Pancreas (tissue), 10 donors: ENCODE measurements at regions not wholly inside any gene's neighbourhood (a gene's known extent, or its start where the extent isn't known, plus 50 kb on each side); places are given as distances from the start of the nearest gene placed in this dataset.

Experiments used
- ATAC-seq, 4 donors: fragments of 200-7000 bp; cut with Tn5 transposase; one replicate each; pipeline versions ENCODE4 v1.8.0 to v1.9.1; 2020; ENCODE audit warnings: mild to moderate bottlenecking in 4 of 4, moderate library complexity in 4 of 4
- DNase-seq, 6 donors: peaks; one replicate each; pipeline ENCODE4 v3.0.0-alpha.2; 2020
- FAIRE-seq: peaks from 2 replicates; lab custom pipeline; 2012; peaks lifted over from hg19 to GRCh38; lab: Jason Lieb, UNC
- H3K27ac ChIP-seq, 4 donors: fragments of 200-600 bp; sonication (generic); 1 replicate in 3 of 4; 2 replicates in 1 of 4; pipeline versions ENCODE4 v1.5.0 to v1.8.0; 2020
- H3K27me3 ChIP-seq, 4 donors: fragments of 200-600 bp; one replicate each; pipeline ENCODE4 v1.8.0; 2021
- H3K36me3 ChIP-seq, 3 donors: fragments of 200-600 bp; sonication (generic) in 1 of 3; one replicate each; pipeline versions ENCODE4 v1.5.0 to v1.8.0; 2020 to 2021
- H3K4me1 ChIP-seq, 3 donors: fragments of 200-600 bp; one replicate each; pipeline ENCODE4 v1.8.0; 2021
- H3K4me3 ChIP-seq, 4 donors: fragments of 200-600 bp; sonication (generic) in 2 of 4; one replicate each; pipeline versions ENCODE4 v1.5.0 to v1.8.0; 2020 to 2021
- H3K9me3 ChIP-seq, 4 donors: fragments of 200-600 bp; one replicate each; pipeline ENCODE4 v1.8.0; 2021
- CTCF ChIP-seq, 4 donors: fragments of 200-600 bp; sonication (generic) in 3 of 4; IDR thresholded peaks; one replicate each; pipeline versions ENCODE4 v1.5.0 to v1.8.0; 2021; ENCODE audit warnings: antibody characterized with exemption in 4 of 4
- WGBS, 2 donors: extraction: QIAGEN DNeasy Blood & Tissue Kit; methylation state at CpG; one replicate each; pipeline ENCODE4 v1.1.7; 2013; 5-methylcytosine and 5-hydroxymethylcytosine counted together
- intact Hi-C, 3 donors: fragments of 100-400 bp; cut with DNase I; formaldehyde crosslinking; loops; one replicate each; pipeline versions ENCODE4 v1.11.1 to v1.14.2; 2022
- donor health status: healthy with polysubstance abuse.
- donor health status: DM: no; HTN: no; CAD: no; lungs with moderate emphysema.
- donor health status: DM: no; HTN: no; CAD: no.
- donor health status: control.
- donor health status: control.
- donor health status: Bipolar disorder and iron deficiency.
- donor health status: DM: yes; HTN: yes; CAD: no.
- donor health status: DM: no; HTN: no; CAD: no.
- donor health status: DM: no; HTN: no; CAD: no.
- donor health status: DM: yes; HTN: yes; CAD: no.

GRCh38 chr14:101188571-101188915 is 285.0 kb upstream of the RTL1 start:
- H3K27ac ChIP-seq: no peak overlapping the region
- no peaks in the 10 kb centered on the region for H3K27me3 ChIP-seq
- H3K36me3 ChIP-seq: no peaks in the 10 kb centered on the region
- 72 to 81% methylated on average over 7 of the region's 7 CpGs for whole genome bisulfite sequencing, 2 donors
- no peak for FAIRE-seq
- H3K9me3 ChIP-seq: no peaks in the 10 kb centered on the region
- no peak for ATAC-seq
- no peak for TF ChIP-seq CTCF (IDR thresholded peaks at IDR 0.05)
- no peak overlapping the region for H3K4me3 ChIP-seq
- no peaks in the 10 kb centered on the region for H3K4me1 ChIP-seq
- intact Hi-C loops: loop anchor here in 1 of 3 donors (10.0 kb wide), 2 partner anchors 366 to 446 kb away; no protein-coding TSS in a partner anchor
- no peak for DNase-seq

GRCh38 chr14:101189266-101189665 is 285.7 kb upstream of the RTL1 start:
- no peak for TF ChIP-seq CTCF (IDR thresholded peaks at IDR 0.05)
- DNase-seq (no peak), ATAC-seq (no peak), FAIRE-seq (no peak)
- no peak overlapping the region for H3K4me3 ChIP-seq
- WGBS, 2 donors: 62 to 71% methylated on average over 2 of the region's 2 CpGs
- no peaks in the 10 kb centered on the region for H3K36me3 ChIP-seq
- no peaks in the 10 kb centered on the region for H3K4me1 ChIP-seq
- no peaks in the 10 kb centered on the region for H3K9me3 ChIP-seq
- intact Hi-C loops: loop anchor here in 1 of 3 donors (10.0 kb wide), 2 partner anchors 366 to 446 kb away; no protein-coding TSS in a partner anchor
- no peak overlapping the region for H3K27ac ChIP-seq
- H3K27me3 ChIP-seq: no peaks in the 10 kb centered on the region

- ATAC-seq (no peak), FAIRE-seq (no peak), DNase-seq (no peak)
- intact Hi-C loops: loop anchor here in 1 of 3 donors (10.0 kb wide), 2 partner anchors 365 to 445 kb away; no protein-coding TSS in a partner anchor
- Histone ChIP-seq H3K4me1 (no peaks in the 10 kb centered on the region), H3K9me3 (no peaks in the 10 kb centered on the region), H3K27ac (no peak overlapping the region), H3K27me3 (no peaks in the 10 kb centered on the region), H3K36me3 (no peaks in the 10 kb centered on the region), H3K4me3 (no peak overlapping the region)
- WGBS, 2 donors: 55 to 59% methylated on average over 3 of the region's 3 CpGs
- no peak for TF ChIP-seq CTCF (IDR thresholded peaks at IDR 0.05)
Measured at GRCh38 chr14:101189962-101190560, 286.5 kb upstream of the RTL1 start.

- FAIRE-seq (no peak), ATAC-seq (no peak), DNase-seq (peak in 1 of 6 donors; percentile 3)
- Histone ChIP-seq H3K27ac (no peak overlapping the region), H3K9me3 (no peaks in the 10 kb centered on the region), H3K4me1 (no peaks in the 10 kb centered on the region), H3K4me3 (no peak overlapping the region), H3K27me3 (no peaks in the 10 kb centered on the region), H3K36me3 (no peaks in the 10 kb centered on the region)
- no peak for TF ChIP-seq CTCF (IDR thresholded peaks at IDR 0.05)
- WGBS, 2 donors: 75 to 82% methylated on average over 6 of the region's 6 CpGs
- intact Hi-C loops: no loop called here
Measured at GRCh38 chr14:101191101-101191720, 287.7 kb upstream of the RTL1 start.
